ENCODE measurements at regions not wholly inside any gene's neighbourhood (a gene's known extent, or its start where the extent isn't known, plus 50 kb on each side); places are given as distances from the start of the nearest gene placed in this dataset.
A peak's percentile ranks its signal among the peaks of the same experiment; 100 is the strongest.

DNA sequence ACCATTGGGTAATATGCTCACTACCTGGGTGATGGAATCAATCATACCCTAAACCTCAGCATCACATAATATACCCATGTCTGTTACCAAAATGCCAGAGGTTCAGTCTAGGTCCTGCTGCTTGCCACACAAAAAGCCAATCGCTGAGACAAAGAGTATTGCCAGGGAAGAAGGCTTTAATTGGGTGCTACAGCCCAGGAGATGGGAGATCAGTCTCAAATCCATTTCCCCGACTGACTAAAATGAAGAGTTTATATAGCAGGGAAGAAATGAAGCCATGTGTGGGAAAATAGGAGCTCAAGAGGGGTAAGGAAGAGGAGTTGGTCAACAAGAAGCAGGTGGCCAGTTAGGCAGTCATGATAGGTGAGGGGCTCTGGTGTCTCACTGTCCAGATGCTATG lies 149.6 kb downstream of the QRSL1 start:
- no peaks in the 10 kb centered on the region for H4K20me1 ChIP-seq (ENCODE audit: insufficient read depth)
- DNase-seq = no peak
- 14% methylated on average over 2 of the region's 2 CpGs for WGBS (ENCODE audit: low lambda C conversion rate)
- no peak overlapping the region for H3K27ac ChIP-seq (ENCODE audit: low read depth in 2 of 2, low read length in 1 of 2)
- H3K9me3 ChIP-seq = no peaks in the 10 kb centered on the region
- H3K36me3 ChIP-seq (replicated peaks in 1 of 2; ENCODE audit: control insufficient read depth in 1 of 2, insufficient read depth in 2 of 2, low read length in 1 of 2) = no peaks in the 10 kb centered on the region
- H3K9ac ChIP-seq = no peak overlapping the region
- H3K79me2 ChIP-seq (ENCODE audit: insufficient read depth) = no peaks in the 10 kb centered on the region
- H3F3A ChIP-seq (replicated peaks; ENCODE audit: insufficient read depth) = no peaks in the 10 kb centered on the region
- no peak overlapping the region for H3K4me3 ChIP-seq (ENCODE audit: low read depth in 2 of 2, low read length in 1 of 2)
- H3K4me2 ChIP-seq = no peak overlapping the region
- no peaks in the 10 kb centered on the region for H3K9me2 ChIP-seq
- peaks cover 0 to 21% of the 10 kb centered on the region in 2 experiments; a peak in 1 of 4 replicates for H3K4me1 ChIP-seq (ENCODE audit: control insufficient read depth in 1 of 2, insufficient read depth in 2 of 2, low read depth in 1 of 2, low read length in 1 of 2)
- no peak for TF ChIP-seq RCOR1 (IDR thresholded peaks at IDR 0.05; ENCODE audit: low read length)
- no peak for TF ChIP-seq MXI1 (IDR thresholded peaks at IDR 0.05; ENCODE audit: low read depth, low read length)
- no peak for TF ChIP-seq ELF1 (IDR thresholded peaks at IDR 0.05)
- TF ChIP-seq, protein P1, sequence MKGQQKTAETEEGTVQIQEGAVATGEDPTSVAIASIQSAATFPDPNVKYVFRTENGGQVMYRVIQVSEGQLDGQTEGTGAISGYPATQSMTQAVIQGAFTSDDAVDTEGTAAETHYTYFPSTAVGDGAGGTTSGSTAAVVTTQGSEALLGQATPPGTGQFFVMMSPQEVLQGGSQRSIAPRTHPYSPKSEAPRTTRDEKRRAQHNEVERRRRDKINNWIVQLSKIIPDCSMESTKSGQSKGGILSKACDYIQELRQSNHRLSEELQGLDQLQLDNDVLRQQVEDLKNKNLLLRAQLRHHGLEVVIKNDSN (IDR thresholded peaks at IDR 0.05; ENCODE audit: borderline replicate concordance, low read depth) = no peak
- TF ChIP-seq, protein P2, sequence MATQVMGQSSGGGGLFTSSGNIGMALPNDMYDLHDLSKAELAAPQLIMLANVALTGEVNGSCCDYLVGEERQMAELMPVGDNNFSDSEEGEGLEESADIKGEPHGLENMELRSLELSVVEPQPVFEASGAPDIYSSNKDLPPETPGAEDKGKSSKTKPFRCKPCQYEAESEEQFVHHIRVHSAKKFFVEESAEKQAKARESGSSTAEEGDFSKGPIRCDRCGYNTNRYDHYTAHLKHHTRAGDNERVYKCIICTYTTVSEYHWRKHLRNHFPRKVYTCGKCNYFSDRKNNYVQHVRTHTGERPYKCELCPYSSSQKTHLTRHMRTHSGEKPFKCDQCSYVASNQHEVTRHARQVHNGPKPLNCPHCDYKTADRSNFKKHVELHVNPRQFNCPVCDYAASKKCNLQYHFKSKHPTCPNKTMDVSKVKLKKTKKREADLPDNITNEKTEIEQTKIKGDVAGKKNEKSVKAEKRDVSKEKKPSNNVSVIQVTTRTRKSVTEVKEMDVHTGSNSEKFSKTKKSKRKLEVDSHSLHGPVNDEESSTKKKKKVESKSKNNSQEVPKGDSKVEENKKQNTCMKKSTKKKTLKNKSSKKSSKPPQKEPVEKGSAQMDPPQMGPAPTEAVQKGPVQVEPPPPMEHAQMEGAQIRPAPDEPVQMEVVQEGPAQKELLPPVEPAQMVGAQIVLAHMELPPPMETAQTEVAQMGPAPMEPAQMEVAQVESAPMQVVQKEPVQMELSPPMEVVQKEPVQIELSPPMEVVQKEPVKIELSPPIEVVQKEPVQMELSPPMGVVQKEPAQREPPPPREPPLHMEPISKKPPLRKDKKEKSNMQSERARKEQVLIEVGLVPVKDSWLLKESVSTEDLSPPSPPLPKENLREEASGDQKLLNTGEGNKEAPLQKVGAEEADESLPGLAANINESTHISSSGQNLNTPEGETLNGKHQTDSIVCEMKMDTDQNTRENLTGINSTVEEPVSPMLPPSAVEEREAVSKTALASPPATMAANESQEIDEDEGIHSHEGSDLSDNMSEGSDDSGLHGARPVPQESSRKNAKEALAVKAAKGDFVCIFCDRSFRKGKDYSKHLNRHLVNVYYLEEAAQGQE (IDR thresholded peaks at IDR 0.05; ENCODE audit: low read depth, low read length) = no peak
- no peak for TF ChIP-seq ZBTB33 (IDR thresholded peaks at IDR 0.05; ENCODE audit: borderline replicate concordance, low read depth)
- no peak for TF ChIP-seq JUND (IDR thresholded peaks at IDR 0.05)
- CTCF ChIA-PET = no interaction called here
- POLR2A ChIA-PET = no interaction called here
- H3K27me3 ChIP-seq (ENCODE audit: insufficient read depth) = 0 out of 2 replicates have a peak, but pooled peaks cover 4% of the 10 kb centered on the region
- H2AFZ ChIP-seq (ENCODE audit: low read depth) = no peak overlapping the region

GRCh38 chr6:106773996-106774629 lies 144.7 kb downstream of the QRSL1 start:
- ChIA-PET CTCF (interaction anchor here (1.1 to 1.4 kb wide), 2 partner anchors 200 to 205 kb away, joined by 3 to 4 read pairs; no protein-coding TSS in a partner anchor), POLR2A (interaction anchor here (1.9 kb wide), 1 partner anchor 198 kb away, joined by 5 read pairs; no protein-coding TSS in a partner anchor)
- Histone ChIP-seq H3K4me2 (no peak overlapping the region), H3K4me3 (ENCODE audit: low read depth in 2 of 2, low read length in 1 of 2) (no peak overlapping the region), H3K27ac (ENCODE audit: low read depth in 2 of 2, low read length in 1 of 2) (peak overlapping the region in 1 of 2 experiments; percentile 90; a peak in 2 of 4 replicates), H3K27me3 (ENCODE audit: insufficient read depth) (0 out of 2 replicates have a peak, but pooled peaks cover 5% of the 10 kb centered on the region), H3K9me3 (no peaks in the 10 kb centered on the region), H3K9me2 (no peaks in the 10 kb centered on the region), H4K20me1 (ENCODE audit: insufficient read depth) (no peaks in the 10 kb centered on the region), H3K36me3 (replicated peaks in 1 of 2; ENCODE audit: control insufficient read depth in 1 of 2, insufficient read depth in 2 of 2, low read length in 1 of 2) (no peaks in the 10 kb centered on the region), H3K79me2 (ENCODE audit: insufficient read depth) (no peaks in the 10 kb centered on the region), H2AFZ (ENCODE audit: low read depth) (no peak overlapping the region), H3F3A (replicated peaks; ENCODE audit: insufficient read depth) (no peaks in the 10 kb centered on the region), H3K9ac (no peak overlapping the region), H3K4me1 (ENCODE audit: control insufficient read depth in 1 of 2, insufficient read depth in 2 of 2, low read depth in 1 of 2, low read length in 1 of 2) (peaks cover 0 to 28% of the 10 kb centered on the region in 2 experiments; a peak in 2 of 4 replicates)
- WGBS (ENCODE audit: low lambda C conversion rate) = 30% methylated on average over 8 of the region's 8 CpGs
- DNase-seq = peak; percentile 50
- TF ChIP-seq FOXJ3 (CRISPR knock-in tag; IDR thresholded peaks at IDR 0.05) (peak; percentile 56; the same call in 1 of the 2 replicates), NRF1 (IDR thresholded peaks at IDR 0.05; ENCODE audit: low read depth, low read length) (no peak), ELF1 (IDR thresholded peaks at IDR 0.05) (no peak), RXRA (IDR thresholded peaks at IDR 0.05; ENCODE audit: borderline replicate concordance, low read depth) (no peak), FOXM1 (IDR thresholded peaks at IDR 0.05; ENCODE audit: low read depth) (no peak), YY1 (IDR thresholded peaks at IDR 0.05; ENCODE audit: low read depth) (no peak), SMC3 (IDR thresholded peaks at IDR 0.05; ENCODE audit: low read depth, low read length) (no peak), EZH2phosphoT487 (IDR thresholded peaks at IDR 0.05; ENCODE audit: borderline replicate concordance, low read depth) (no peak), TAF1 (IDR thresholded peaks at IDR 0.05; ENCODE audit: borderline replicate concordance, low read depth, low read length) (no peak), MAX (IDR thresholded peaks at IDR 0.05; ENCODE audit: low read depth) (no peak), JUND (IDR thresholded peaks at IDR 0.05) (no peak), CHD2 (IDR thresholded peaks at IDR 0.05; ENCODE audit: low read length, partially characterized antibody) (peak; percentile 75)
- TF ChIP-seq, protein P3, sequence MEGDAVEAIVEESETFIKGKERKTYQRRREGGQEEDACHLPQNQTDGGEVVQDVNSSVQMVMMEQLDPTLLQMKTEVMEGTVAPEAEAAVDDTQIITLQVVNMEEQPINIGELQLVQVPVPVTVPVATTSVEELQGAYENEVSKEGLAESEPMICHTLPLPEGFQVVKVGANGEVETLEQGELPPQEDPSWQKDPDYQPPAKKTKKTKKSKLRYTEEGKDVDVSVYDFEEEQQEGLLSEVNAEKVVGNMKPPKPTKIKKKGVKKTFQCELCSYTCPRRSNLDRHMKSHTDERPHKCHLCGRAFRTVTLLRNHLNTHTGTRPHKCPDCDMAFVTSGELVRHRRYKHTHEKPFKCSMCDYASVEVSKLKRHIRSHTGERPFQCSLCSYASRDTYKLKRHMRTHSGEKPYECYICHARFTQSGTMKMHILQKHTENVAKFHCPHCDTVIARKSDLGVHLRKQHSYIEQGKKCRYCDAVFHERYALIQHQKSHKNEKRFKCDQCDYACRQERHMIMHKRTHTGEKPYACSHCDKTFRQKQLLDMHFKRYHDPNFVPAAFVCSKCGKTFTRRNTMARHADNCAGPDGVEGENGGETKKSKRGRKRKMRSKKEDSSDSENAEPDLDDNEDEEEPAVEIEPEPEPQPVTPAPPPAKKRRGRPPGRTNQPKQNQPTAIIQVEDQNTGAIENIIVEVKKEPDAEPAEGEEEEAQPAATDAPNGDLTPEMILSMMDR (IDR thresholded peaks at IDR 0.05) = no peak
